SK-N-SH treated with all-trans-retinoic acid at 6 μM for 48 hours (cell line): ENCODE measurements at regions not wholly inside any gene's neighbourhood (a gene's known extent, or its start where the extent isn't known, plus 50 kb on each side); places are given as distances from the start of the nearest gene placed in this dataset.

Experiments
- ATAC-seq: fragments of 200-7000 bp; cut with Tn5 transposase; 3 replicates; pipeline ENCODE4 v1.9.1; 2020; ENCODE audit warnings: mild to moderate bottlenecking, moderate library complexity
- ARNTL ChIP-seq: fragments of 450-650 bp; formaldehyde crosslinking; IDR thresholded peaks from 2 replicates; pipeline ENCODE4 v1.5.0; 2020; ENCODE audit warnings: low read depth, mild to moderate bottlenecking, moderate library complexity, borderline replicate concordance
- BACH2 ChIP-seq: fragments of 250-450 bp; sonication (Bioruptor Pico); IDR thresholded peaks from 2 replicates; pipeline ENCODE4 v1.9.0; 2021; ENCODE audit warnings: mild to moderate bottlenecking, borderline replicate concordance
- CREB5 ChIP-seq: fragments of 250-450 bp; sonication (Bioruptor Pico); IDR thresholded peaks from 2 replicates; pipeline ENCODE4 v1.5.1; 2020; ENCODE audit warnings: low read depth, mild to moderate bottlenecking, moderate library complexity
- CSDC2 ChIP-seq: fragments of 250-450 bp; sonication (Bioruptor Pico); IDR thresholded peaks from 2 replicates; pipeline ENCODE4 v1.5.0; 2020; ENCODE audit warnings: mild to moderate bottlenecking, moderate library complexity
- CSRNP3 ChIP-seq: fragments of 250-450 bp; sonication (Bioruptor Pico); IDR thresholded peaks from 2 replicates; pipeline ENCODE4 v1.5.1; 2021; ENCODE audit warnings: mild to moderate bottlenecking, moderate library complexity
- ESRRG ChIP-seq: fragments of 250-450 bp; sonication (Bioruptor Pico); IDR thresholded peaks from 2 replicates; pipeline ENCODE4 v1.6.1; 2021; ENCODE audit warnings: mild to moderate bottlenecking
- GLIS3 ChIP-seq: fragments of 250-450 bp; sonication (Bioruptor Pico); IDR thresholded peaks from 2 replicates; pipeline ENCODE4 v1.5.0; 2020; ENCODE audit warnings: mild to moderate bottlenecking, moderate library complexity
- ISL1 ChIP-seq: fragments of 250-450 bp; sonication (Bioruptor Pico); IDR thresholded peaks from 2 replicates; pipeline ENCODE4 v2.1.2; 2022; ENCODE audit warnings: mild to moderate bottlenecking, moderate library complexity
- OSR1 ChIP-seq: fragments of 250-450 bp; sonication (Bioruptor Pico); IDR thresholded peaks from 2 replicates; pipeline ENCODE4 v1.8.0; 2022; ENCODE audit warnings: moderate library complexity, mild to moderate bottlenecking, inconsistent platforms
- PATZ1 ChIP-seq: fragments of 250-450 bp; sonication (Bioruptor Pico); IDR thresholded peaks from 2 replicates; pipeline ENCODE4 v1.8.0; 2020; ENCODE audit warnings: mild to moderate bottlenecking, moderate library complexity, borderline replicate concordance
- PPARA ChIP-seq: fragments of 250-450 bp; sonication (Bioruptor Pico); IDR thresholded peaks from 2 replicates; pipeline ENCODE4 v1.5.0; 2020; ENCODE audit warnings: mild to moderate bottlenecking, borderline replicate concordance
- RARB ChIP-seq: fragments of 250-450 bp; sonication (Bioruptor Pico); IDR thresholded peaks from 2 replicates; pipeline ENCODE4 v1.8.0; 2021; ENCODE audit warnings: mild to moderate bottlenecking, moderate library complexity
- SNAI2 ChIP-seq: fragments of 250-450 bp; sonication (Bioruptor Pico); IDR thresholded peaks from 2 replicates; pipeline ENCODE4 v1.5.0; 2020; ENCODE audit warnings: mild to moderate bottlenecking, moderate library complexity
- TCF4 ChIP-seq: fragments of 250-450 bp; sonication (Bioruptor Pico); IDR thresholded peaks from 2 replicates; pipeline ENCODE4 v1.8.0; 2021; ENCODE audit warnings: mild to moderate bottlenecking, moderate library complexity, borderline replicate concordance
- TOX ChIP-seq: fragments of 250-450 bp; sonication (Bioruptor Pico); IDR thresholded peaks from 2 replicates; pipeline ENCODE4 v1.8.0; 2021; ENCODE audit warnings: mild to moderate bottlenecking, moderate library complexity, borderline replicate concordance
- TSHZ2 ChIP-seq: fragments of 250-450 bp; sonication (Bioruptor Pico); IDR thresholded peaks from 2 replicates; pipeline ENCODE4 v1.5.0; 2020; ENCODE audit warnings: mild to moderate bottlenecking, moderate library complexity
- ZC3H10 ChIP-seq: fragments of 250-450 bp; sonication (Bioruptor Pico); IDR thresholded peaks from 2 replicates; pipeline ENCODE4 v1.5.1; 2021; ENCODE audit warnings: mild to moderate bottlenecking, moderate library complexity
- ZFP3 ChIP-seq: fragments of 250-450 bp; sonication (Bioruptor Pico); IDR thresholded peaks from 2 replicates; pipeline ENCODE4 v1.5.0; 2020; ENCODE audit warnings: mild to moderate bottlenecking, moderate library complexity
- ZFP30 ChIP-seq: fragments of 450-650 bp; formaldehyde crosslinking; IDR thresholded peaks from 2 replicates; pipeline ENCODE4 v1.5.0; 2022; ENCODE audit warnings: mild to moderate bottlenecking, moderate library complexity
- ZNF565 ChIP-seq: fragments of 450-650 bp; formaldehyde crosslinking; conservative IDR thresholded peaks from 2 replicates; pipeline ENCODE4 v1.5.0; 2020; ENCODE audit warnings: low read depth, mild to moderate bottlenecking, moderate library complexity
- ZNF70 ChIP-seq: fragments of 450-650 bp; formaldehyde crosslinking; IDR thresholded peaks from 2 replicates; pipeline ENCODE4 v1.5.0; 2020; ENCODE audit warnings: mild to moderate bottlenecking, moderate library complexity
- ZNF8 ChIP-seq: fragments of 450-650 bp; formaldehyde crosslinking; IDR thresholded peaks from 2 replicates; pipeline ENCODE4 v1.5.0; 2020; ENCODE audit warnings: mild to moderate bottlenecking, moderate library complexity

GRCh38 chr4:159463235-159463634 is 360.4 kb downstream of the RAPGEF2 start:
- TF ChIP-seq TCF4 (CRISPR knock-in tag), result no peak
- no peak for TF ChIP-seq RARB
- TF ChIP-seq TOX (CRISPR knock-in tag), result no peak
- no peak for ATAC-seq

GRCh38 chr4:159464302-159464701 is 361.4 kb downstream of the RAPGEF2 start:
- ATAC-seq, result no peak
- TF ChIP-seq TOX (CRISPR knock-in tag) (no peak), ZNF70 (CRISPR knock-in tag) (no peak), PATZ1 (no peak), SNAI2 (CRISPR knock-in tag) (no peak)

GRCh38 chr4:159476886-159477285 is 374.0 kb downstream of the RAPGEF2 start:
- TF ChIP-seq ZFP30, result no peak
- TF ChIP-seq OSR1, result no peak
- TF ChIP-seq RARB, result no peak
- TF ChIP-seq BACH2 (CRISPR knock-in tag), result no peak
- TF ChIP-seq TOX (CRISPR knock-in tag), result no peak
- no peak for TF ChIP-seq ZNF565
- TF ChIP-seq ARNTL (CRISPR knock-in tag), result no peak
- TF ChIP-seq ZC3H10 (CRISPR knock-in tag), result no peak
- no peak for ATAC-seq

- TF ChIP-seq ZFP3 (CRISPR knock-in tag), result no peak
- no peak for TF ChIP-seq CSDC2 (CRISPR knock-in tag)
- TF ChIP-seq PPARA (CRISPR knock-in tag), result no peak
- no peak for TF ChIP-seq PATZ1
- no peak for TF ChIP-seq CREB5 (CRISPR knock-in tag)
- no peak for TF ChIP-seq TCF4 (CRISPR knock-in tag)
- no peak for TF ChIP-seq RARB
- TF ChIP-seq TOX (CRISPR knock-in tag), result no peak
- TF ChIP-seq CSRNP3, result no peak
- no peak for TF ChIP-seq TSHZ2 (CRISPR knock-in tag)
- TF ChIP-seq ZNF70 (CRISPR knock-in tag), result no peak
- TF ChIP-seq ZNF8, result no peak
- TF ChIP-seq ISL1 (CRISPR knock-in tag), result no peak
- TF ChIP-seq GLIS3 (CRISPR knock-in tag), result no peak
- no peak for TF ChIP-seq ZC3H10 (CRISPR knock-in tag)
- TF ChIP-seq OSR1, result no peak
- TF ChIP-seq ESRRG (CRISPR knock-in tag), result no peak
- no peak for TF ChIP-seq ARNTL (CRISPR knock-in tag)
- ATAC-seq, result no peak
Observed at GRCh38 chr4:159480826-159481225, 377.9 kb downstream of the RAPGEF2 start.
